HEK293 (cell line): ENCODE measurements at regions not wholly inside any gene's neighbourhood (a gene's known extent, or its start where the extent isn't known, plus 50 kb on each side); places are given as distances from the start of the nearest gene placed in this dataset.

Source experiments
- CTCF ChIP-seq: fragments of 450-650 bp; formaldehyde crosslinking; IDR thresholded peaks from 2 replicates; pipeline ENCODE4 v1.5.1; 2016; ENCODE audit warnings: missing biosample characterization, missing genetic modification characterization
- ELK4 ChIP-seq: IDR thresholded peaks from 2 replicates; pipeline ENCODE4 v1.6.1; 2011; ENCODE audit warnings: mild to moderate bottlenecking, low read depth, low read length, borderline replicate concordance
- MYNN ChIP-seq: fragments of 450-650 bp; formaldehyde crosslinking; IDR thresholded peaks from 2 replicates; pipeline ENCODE4 v1.5.1; 2016; ENCODE audit warnings: missing biosample characterization, missing genetic modification characterization, borderline replicate concordance
- REST ChIP-seq: fragments of 450-650 bp; formaldehyde crosslinking; IDR thresholded peaks from 2 replicates; pipeline ENCODE4 v1.5.1; 2016; ENCODE audit warnings: missing biosample characterization, missing genetic modification characterization
- TRIM28 ChIP-seq: IDR thresholded peaks from 2 replicates; pipeline ENCODE4 v1.6.1; 2011; ENCODE audit warnings: low read length, control low read depth, borderline replicate concordance
- ZIC2 ChIP-seq: fragments of 450-650 bp; formaldehyde crosslinking; IDR thresholded peaks from 2 replicates; pipeline ENCODE4 v1.5.1; 2016; ENCODE audit warnings: missing biosample characterization, missing genetic modification characterization
- ZNF16 ChIP-seq: fragments of 450-650 bp; formaldehyde crosslinking; IDR thresholded peaks from 2 replicates; pipeline ENCODE4 v1.5.1; 2016; ENCODE audit warnings: low read depth, missing biosample characterization, missing genetic modification characterization
- ZNF274 ChIP-seq, 2 experiments: fragments of 200-500 bp in 1 of 2; fragments of 450-650 bp in 1 of 2; sonication (Bioruptor generic) in 1 of 2; formaldehyde crosslinking in 1 of 2; IDR thresholded peaks; 2 replicates each; pipeline versions ENCODE4 v1.5.1 to v1.6.1; 2014 to 2016; ENCODE audit warnings: borderline replicate concordance in 1 of 2, inconsistent platforms in 1 of 2, low read length in 1 of 2, missing biosample characterization in 1 of 2, missing genetic modification characterization in 1 of 2
- ZNF416 ChIP-seq: fragments of 450-650 bp; formaldehyde crosslinking; IDR thresholded peaks from 2 replicates; pipeline ENCODE4 v1.5.1; 2016; ENCODE audit warnings: missing biosample characterization, missing genetic modification characterization
- ZNF433 ChIP-seq: fragments of 450-650 bp; formaldehyde crosslinking; IDR thresholded peaks from 2 replicates; pipeline ENCODE4 v1.5.1; 2016; ENCODE audit warnings: missing biosample characterization, missing genetic modification characterization, low read depth
- ZNF514 ChIP-seq: fragments of 450-650 bp; formaldehyde crosslinking; IDR thresholded peaks from 2 replicates; pipeline ENCODE4 v1.5.1; 2016; ENCODE audit warnings: missing biosample characterization, missing genetic modification characterization
- ZNF596 ChIP-seq: fragments of 450-650 bp; IDR thresholded peaks from 2 replicates; pipeline ENCODE4 v1.5.0; 2018; ENCODE audit warnings: missing biosample characterization, mild to moderate bottlenecking, missing genetic modification characterization, moderate library complexity
- ZNF626 ChIP-seq: fragments of 450-650 bp; sonication (Bioruptor Pico); formaldehyde crosslinking; IDR thresholded peaks from 2 replicates; pipeline ENCODE4 v1.5.1; 2018; ENCODE audit warnings: missing biosample characterization, missing genetic modification characterization, inconsistent platforms
- ZSCAN30 ChIP-seq: fragments of 450-650 bp; IDR thresholded peaks from 2 replicates; pipeline ENCODE4 v1.5.1; 2018; ENCODE audit warnings: missing biosample characterization, mild to moderate bottlenecking, missing genetic modification characterization, moderate library complexity

- no peak for TF ChIP-seq REST (tag by site-specific recombination)
- TF ChIP-seq ZNF596 (tag by site-specific recombination), result no peak
- TF ChIP-seq ZNF274 (IDR thresholded peaks at IDR 0.05; ENCODE audit: low read length), result no peak
- no peak for TF ChIP-seq ZNF274 (tag by site-specific recombination; IDR thresholded peaks at IDR 0.05; ENCODE audit: borderline replicate concordance)
- TF ChIP-seq CTCF (tag by site-specific recombination), result no peak
- no peak for TF ChIP-seq ZNF416 (tag by site-specific recombination)
- TF ChIP-seq ZNF514 (tag by site-specific recombination), result no peak
- no peak for TF ChIP-seq ZIC2
- TF ChIP-seq ZNF16 (tag by site-specific recombination), result no peak
- no peak for TF ChIP-seq ZSCAN30 (tag by site-specific recombination)
- TF ChIP-seq ZNF433 (tag by site-specific recombination), result no peak
- no peak for TF ChIP-seq MYNN
- TF ChIP-seq TRIM28, result no peak
- no peak for TF ChIP-seq ZNF626 (tag by site-specific recombination)
- no peak for TF ChIP-seq ELK4
Measured at GRCh38 chr7:16178092-16178491, 243.2 kb downstream of the CRPPA start.
